ENCODE measurements at regions not wholly inside any gene's neighbourhood (a gene's known extent, or its start where the extent isn't known, plus 50 kb on each side); places are given as distances from the start of the nearest gene placed in this dataset.

- no peak for TF ChIP-seq CTCF (conservative IDR thresholded peaks at IDR 0.05; ENCODE audit: control insufficient read depth, insufficient read depth, low read depth, low read length)
- no peak overlapping the region for H3K4me3 ChIP-seq (ENCODE audit: control insufficient read depth, low read depth, low read length)
- no peak for DNase-seq (ENCODE audit: low read depth)
Measured at GRCh38 chr18:10232062-10232461, 222.4 kb upstream of the APCDD1 start.

- H3K4me3 ChIP-seq (ENCODE audit: control insufficient read depth, low read depth, low read length) = no peak overlapping the region
- TF ChIP-seq CTCF (conservative IDR thresholded peaks at IDR 0.05; ENCODE audit: control insufficient read depth, insufficient read depth, low read depth, low read length) = no peak
- DNase-seq (ENCODE audit: low read depth) = no peak
Measured at GRCh38 chr18:10233082-10233875, 221.2 kb upstream of the APCDD1 start.

- no peak overlapping the region for H3K4me3 ChIP-seq (ENCODE audit: control insufficient read depth, low read depth, low read length)
- no peak for TF ChIP-seq CTCF (conservative IDR thresholded peaks at IDR 0.05; ENCODE audit: control insufficient read depth, insufficient read depth, low read depth, low read length)
- DNase-seq (ENCODE audit: low read depth) = peak; percentile 30
Measured at GRCh38 chr18:10234281-10234680, 220.2 kb upstream of the APCDD1 start.

- peak; percentile 84 for DNase-seq (ENCODE audit: low read depth)
- no peak for TF ChIP-seq CTCF (conservative IDR thresholded peaks at IDR 0.05; ENCODE audit: control insufficient read depth, insufficient read depth, low read depth, low read length)
Measured at GRCh38 chr18:10234912-10235660, 219.3 kb upstream of the APCDD1 start.

GRCh38 chr18:10235661-10235952, 218.8 kb upstream of the APCDD1 start:
- H3K4me3 ChIP-seq (ENCODE audit: control insufficient read depth, low read depth, low read length) = no peak overlapping the region
- no peak for DNase-seq (ENCODE audit: low read depth)
- no peak for TF ChIP-seq CTCF (conservative IDR thresholded peaks at IDR 0.05; ENCODE audit: control insufficient read depth, insufficient read depth, low read depth, low read length)

More at GRCh38 chr18:10234912-10235660, 219.3 kb upstream of the APCDD1 start:
- H3K4me3 ChIP-seq (ENCODE audit: control insufficient read depth, low read depth, low read length) = no peak overlapping the region

- TF ChIP-seq CTCF (conservative IDR thresholded peaks at IDR 0.05; ENCODE audit: control insufficient read depth, insufficient read depth, low read depth, low read length) = no peak
- DNase-seq (ENCODE audit: low read depth) = no peak
- no peak overlapping the region for H3K4me3 ChIP-seq (ENCODE audit: control insufficient read depth, low read depth, low read length)
Measured at GRCh38 chr18:10239103-10239502, 215.3 kb upstream of the APCDD1 start.
